Brain pericyte (primary cell): ENCODE measurements at regions not wholly inside any gene's neighbourhood (a gene's known extent, or its start where the extent isn't known, plus 50 kb on each side); places are given as distances from the start of the nearest gene placed in this dataset.

Source experiments
- DNase-seq: peaks from one replicate; pipeline ENCODE4 v3.0.0-alpha.2; 2012; ENCODE audit warnings: low read depth, low spot score

DNA sequence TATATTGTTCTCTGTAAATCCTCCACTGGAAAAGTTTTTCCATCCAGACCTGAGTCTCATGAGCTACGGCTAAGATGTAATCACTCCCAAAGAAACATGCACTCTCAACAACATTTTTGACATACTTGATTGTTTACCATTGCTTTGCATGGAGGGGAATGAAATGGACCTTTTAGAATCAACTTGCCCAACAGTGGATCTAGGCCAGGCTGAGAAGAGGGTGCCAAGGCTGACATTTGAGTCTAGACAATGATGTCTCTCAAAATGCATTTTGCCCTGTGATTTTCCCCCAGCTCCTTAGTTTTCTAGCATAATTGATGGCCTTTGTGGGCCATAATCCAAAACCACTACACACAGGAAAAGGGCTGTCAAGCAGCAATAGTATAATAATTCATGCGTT lies 297.9 kb upstream of the KLF6 start:
- no peak for DNase-seq

DNA sequence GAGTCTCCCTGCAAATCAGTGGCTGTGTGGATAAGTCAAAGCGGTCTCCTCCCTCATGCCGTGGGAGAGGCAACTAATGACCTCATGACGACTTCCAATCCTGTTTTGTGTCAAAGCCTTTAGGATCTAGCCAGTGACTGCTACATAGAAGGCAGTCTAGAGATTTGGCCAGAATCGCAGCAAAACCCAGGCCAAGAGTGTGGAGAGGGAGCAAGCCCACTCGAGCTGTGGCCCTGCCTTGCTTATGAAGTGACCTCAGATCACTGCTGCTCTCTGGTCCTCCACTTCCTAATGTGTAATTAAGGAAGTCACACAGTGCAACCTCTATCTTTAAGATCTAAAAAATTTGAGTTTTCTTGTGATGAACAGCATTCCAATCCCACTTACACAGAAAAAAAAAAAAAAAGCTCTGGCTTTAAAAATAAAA lies 296.7 kb upstream of the KLF6 start:
- DNase-seq: no peak

DNA sequence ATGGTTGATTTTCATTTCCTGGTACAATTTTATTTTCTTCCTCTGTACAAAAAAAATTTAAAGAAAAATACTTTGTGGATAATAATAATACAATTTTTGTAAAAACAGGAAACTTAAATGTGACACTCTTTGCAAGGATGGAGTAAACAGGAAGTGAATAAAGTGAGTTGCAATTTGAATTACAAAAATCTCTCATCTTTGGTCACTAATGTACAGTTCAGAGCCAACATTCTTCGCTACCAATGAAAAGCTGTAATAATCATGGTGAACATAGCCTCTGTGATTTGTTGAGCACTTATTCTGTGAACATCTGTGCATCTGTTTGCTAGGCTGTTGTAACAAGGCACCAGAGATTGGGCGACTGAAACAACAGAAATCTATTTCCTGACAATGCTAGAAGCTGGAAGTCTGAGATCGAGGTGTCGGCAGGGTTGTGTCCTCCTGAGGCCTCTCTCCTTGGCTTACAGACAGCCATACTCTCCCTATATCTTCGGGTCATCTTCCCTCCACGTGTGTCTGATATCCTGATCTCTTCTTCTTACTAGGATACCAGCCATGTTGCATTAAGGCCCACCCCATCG lies 295.3 kb upstream of the KLF6 start:
- DNase-seq: no peak

DNA sequence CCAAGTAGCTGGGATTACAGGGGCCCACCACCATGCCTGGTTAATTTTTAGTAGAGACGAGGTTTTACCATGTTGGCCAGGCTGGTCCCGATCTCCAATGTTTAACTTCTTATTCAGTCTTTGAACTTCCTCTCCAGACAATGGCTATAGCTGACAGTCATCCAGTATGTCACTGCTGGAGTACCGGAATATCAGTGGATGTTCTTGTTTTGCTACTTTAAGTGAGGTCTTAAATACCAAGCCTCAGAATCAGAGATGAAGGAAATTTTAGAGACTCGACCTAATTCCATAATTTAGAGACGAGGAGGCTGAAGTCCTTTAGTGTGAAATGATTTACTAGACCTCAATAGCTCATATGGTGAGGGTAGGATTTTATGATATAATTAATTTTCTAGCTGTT lies 294.8 kb upstream of the KLF6 start:
- no peak for DNase-seq

DNA sequence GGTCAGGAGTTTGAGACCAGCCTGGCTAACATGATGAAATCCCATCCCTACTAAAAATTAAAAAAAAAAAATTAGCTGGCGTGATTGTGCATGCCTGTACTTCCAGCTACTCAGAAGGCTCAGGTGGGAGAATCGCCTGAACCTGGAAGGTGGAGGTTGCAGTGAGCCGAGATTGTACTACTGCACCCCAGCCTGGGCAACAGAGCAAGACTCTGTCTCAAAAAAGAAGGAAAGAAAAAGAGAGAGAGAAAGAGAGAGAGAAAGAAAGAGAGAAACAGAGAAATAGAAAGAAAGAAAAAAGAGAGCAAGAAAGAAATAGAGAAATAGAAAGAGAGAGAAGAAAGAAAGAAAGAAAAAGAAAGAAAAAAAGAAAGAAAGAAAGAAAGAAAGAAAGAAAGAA lies 292.8 kb upstream of the KLF6 start:
- no peak for DNase-seq

DNA sequence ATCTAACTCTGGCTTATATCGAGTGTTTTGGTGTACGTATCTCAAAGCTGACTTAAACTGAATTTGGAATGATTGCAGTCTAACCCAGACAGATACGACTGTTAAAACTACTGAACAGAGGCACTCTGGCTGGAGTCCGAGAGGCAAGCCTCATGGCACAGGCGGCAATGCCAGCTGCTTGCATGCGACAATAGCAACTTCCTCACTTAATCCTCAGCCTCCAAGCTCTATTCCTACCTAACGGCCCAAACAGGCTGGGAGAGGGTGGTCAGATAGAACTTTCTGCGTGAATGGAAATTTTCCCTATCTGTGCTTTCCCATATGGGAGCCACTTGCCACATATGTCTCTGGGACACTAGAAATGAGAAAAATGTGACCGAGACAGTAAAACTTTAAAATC lies 292.0 kb upstream of the KLF6 start:
- no peak for DNase-seq

DNA sequence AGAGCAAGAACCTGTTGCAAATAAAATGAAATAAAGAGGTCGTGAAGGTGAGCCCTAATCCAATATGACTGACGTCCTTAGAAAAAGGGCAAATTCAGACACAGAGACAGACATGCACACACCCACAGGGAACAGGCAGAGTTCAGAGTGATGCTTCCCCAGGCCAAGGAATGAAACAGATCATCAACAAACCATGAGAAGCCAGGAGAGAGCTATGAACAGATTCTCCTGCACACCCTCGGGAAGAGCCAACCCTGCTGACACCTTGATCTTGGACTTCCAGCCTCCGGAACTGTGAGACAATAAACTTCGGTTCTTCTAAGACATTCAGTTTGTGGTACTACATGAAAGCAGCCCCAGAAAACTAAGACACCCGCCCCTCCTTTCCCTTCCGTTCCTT lies 290.4 kb upstream of the KLF6 start:
- no peak for DNase-seq

DNA sequence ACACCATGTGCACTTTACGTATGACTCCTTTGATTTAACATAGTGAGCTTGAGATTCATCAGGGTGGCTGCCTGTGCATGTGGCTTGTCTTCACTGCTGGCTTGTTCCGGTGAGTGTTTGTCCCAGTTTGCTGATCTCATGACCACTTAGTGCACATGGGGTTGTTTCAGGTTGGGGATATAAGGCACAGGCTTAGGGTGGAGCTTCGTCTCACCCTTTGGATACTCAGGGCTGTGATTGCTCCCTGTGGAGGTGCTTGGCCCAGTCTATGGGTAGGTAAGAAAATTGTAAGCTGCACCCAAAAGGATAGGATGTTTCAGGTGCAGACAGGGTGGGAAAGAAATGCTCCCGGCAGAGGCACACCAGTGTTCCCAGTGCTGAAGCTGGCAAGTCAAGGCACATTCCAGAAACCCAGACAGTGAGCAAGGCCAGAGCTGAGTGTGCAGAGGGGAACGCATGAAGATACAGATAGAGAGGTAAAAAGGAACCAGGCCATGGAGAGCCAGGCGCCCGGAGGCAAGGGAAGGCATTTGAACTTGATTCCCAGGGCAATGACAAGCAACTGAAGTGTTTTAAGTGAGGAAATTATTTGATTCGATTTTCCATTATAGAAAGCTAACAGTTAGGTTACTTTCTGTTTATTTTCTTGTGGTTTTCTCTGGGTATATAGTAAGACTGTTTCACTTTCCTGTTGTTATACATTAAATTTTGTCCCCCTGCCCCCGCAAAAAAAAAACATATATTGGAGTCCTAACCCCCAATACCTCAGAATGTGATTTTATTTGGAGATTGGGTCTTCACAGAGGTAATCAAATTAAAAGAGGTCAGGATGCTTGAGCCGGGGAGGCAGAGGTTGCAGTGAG lies 289.8 kb upstream of the KLF6 start:
- DNase-seq: no peak

DNA sequence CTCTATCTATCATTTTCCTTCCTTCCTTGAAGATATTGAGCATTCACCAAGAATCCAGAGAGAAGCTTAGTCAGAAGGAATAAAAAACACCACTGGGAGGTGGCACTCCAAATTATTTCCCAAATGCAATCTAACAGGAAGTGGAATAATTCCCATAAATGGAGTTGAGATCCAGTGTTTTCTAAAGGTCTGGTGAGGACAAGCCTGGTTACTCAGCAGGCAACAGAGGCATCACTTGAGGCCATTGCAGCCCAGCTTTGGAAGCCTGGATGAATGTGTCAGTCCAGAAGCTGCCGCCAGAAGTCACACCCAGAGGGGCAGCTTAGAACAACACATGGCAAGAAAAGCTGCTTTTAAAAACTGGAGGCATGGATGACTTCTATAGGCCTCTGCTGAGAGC lies 288.9 kb upstream of the KLF6 start:
- DNase-seq: no peak

DNA sequence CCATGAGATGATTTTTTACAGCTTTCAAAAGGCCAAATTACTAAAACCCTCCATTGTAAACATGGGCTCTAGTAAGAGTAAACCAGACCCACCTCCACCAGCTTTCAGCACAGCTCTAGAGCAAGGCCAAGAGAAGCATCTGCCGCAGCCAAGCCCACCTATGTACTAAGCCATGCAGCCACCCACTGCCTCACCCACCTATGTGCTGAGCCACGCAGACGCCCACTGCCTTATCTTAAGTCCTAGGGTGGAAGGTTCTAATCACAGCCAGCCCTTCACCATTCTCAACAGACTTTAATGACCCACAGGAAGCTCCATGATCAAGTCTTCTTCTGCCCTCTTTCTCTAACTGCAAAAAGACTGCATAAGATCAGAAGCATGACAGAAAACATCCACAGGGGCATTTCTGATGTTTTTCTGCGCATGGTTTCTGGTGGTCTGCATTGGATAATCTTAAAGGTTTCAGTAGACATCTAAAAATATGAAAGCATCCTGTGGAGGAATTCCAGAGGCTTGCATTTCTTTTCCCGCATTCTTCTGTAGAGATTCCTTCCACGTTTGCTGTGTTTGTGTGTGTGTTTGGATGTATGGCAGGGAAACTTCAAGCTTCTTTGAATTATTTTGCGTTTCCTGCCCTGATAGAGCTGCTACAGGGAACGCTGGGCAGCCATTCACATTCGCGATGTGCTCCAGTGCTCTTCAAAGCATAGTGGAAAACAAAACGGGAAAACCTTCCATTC lies 286.1 kb upstream of the KLF6 start:
- no peak for DNase-seq

DNA sequence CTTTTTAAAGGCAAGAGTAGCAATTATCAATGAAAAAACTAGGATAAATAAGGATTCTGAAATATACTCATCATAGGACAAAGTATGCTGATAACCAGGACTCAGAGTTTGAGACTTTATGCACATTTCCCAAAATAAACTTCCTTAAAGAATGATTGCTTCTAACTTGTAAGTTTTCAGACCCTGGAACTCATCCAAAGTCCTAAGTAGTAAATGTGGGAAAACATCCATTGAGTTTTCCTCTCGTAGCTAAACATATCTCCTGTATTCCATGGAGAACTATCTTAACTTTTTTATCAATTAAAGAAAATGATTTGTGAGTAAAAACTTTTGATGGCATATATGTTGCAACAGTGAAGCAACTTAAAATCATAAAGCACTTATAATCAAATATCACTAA lies 285.2 kb upstream of the KLF6 start:
- DNase-seq: no peak

DNA sequence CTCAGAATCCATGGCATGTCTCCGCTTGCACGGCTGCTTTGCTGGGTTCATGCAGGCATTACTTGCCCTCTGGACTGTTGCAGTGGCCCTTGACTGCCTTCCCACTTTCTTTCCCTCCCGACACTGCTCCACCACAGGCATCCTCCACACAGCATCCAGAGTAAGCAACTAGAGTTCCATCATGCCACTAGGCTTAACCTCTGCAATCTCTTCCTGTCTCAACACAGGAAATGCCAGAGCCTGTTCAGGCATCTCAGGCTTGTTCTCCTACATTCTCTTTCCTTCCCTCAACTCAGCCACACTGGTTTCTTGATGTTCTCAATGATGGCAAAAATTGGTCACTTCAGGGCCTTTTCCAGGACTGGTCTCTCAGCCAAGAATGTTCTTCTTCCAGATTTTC lies 284.5 kb upstream of the KLF6 start:
- no peak for DNase-seq

DNA sequence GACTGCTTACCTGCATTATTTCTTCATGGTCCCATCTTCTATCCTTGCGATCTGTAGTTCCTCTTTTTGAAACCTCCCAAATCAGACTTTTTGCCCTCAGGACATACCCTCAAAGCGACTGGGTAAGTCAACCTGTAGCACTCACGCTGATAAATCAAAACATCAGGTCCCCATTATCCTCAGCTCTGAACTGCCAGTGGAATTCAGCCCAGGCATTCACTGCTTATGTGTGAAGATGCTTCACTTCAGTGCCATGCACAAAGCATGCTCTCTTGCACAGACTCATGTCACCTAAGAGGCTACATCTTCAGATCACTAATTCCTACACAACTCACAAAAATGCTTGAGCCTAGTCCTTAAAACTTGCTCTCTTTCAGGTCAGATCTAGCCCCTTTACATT lies 283.6 kb upstream of the KLF6 start:
- no peak for DNase-seq

DNA sequence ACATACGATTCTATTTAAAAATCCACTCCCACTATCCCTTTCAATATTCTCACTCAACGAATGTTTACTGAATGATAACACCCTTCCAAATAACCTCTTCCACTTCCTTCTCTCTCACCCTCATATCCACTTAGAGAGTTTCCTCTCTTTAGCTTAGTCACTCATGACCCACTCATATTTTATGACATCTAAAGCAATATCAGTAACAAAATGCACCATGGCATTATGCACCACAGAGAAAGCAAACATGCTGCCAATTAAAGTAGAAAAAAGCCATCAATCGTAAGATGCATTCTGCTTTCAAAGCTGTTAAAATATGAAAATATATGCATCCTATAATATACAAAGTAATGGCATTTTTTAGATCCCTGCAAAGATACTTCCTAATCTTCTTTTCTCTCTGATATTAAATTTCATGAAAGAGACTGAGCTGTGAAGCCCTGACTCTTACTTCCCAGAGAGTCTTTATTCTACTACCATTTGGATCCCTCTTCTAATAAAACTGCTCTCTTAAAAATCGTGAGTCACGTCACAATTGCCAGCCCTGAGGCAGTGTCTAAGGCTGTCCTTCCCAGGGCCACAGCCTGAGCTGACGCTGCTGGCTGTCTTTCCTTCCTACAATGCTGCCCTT lies 283.0 kb upstream of the KLF6 start:
- DNase-seq: no peak

DNA sequence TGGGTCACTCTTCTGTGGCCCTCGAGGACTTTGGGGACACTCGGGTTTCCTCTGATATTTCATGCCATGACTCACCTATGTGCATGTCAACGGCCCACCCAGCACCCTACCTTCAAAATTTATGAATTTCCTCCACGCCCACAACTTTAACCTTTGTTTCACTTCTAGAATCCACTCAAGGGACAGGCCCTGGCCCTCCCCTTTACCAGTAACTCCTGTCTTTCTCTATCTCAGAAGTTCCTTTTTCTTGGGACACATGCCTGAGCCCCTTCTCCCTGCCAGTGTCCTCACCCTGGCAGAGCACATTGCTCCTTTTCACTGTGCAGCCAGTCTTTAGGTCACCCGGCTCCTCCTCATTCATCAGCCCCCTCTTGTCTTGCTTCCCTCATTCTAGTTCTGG lies 282.5 kb upstream of the KLF6 start:
- DNase-seq: no peak

DNA sequence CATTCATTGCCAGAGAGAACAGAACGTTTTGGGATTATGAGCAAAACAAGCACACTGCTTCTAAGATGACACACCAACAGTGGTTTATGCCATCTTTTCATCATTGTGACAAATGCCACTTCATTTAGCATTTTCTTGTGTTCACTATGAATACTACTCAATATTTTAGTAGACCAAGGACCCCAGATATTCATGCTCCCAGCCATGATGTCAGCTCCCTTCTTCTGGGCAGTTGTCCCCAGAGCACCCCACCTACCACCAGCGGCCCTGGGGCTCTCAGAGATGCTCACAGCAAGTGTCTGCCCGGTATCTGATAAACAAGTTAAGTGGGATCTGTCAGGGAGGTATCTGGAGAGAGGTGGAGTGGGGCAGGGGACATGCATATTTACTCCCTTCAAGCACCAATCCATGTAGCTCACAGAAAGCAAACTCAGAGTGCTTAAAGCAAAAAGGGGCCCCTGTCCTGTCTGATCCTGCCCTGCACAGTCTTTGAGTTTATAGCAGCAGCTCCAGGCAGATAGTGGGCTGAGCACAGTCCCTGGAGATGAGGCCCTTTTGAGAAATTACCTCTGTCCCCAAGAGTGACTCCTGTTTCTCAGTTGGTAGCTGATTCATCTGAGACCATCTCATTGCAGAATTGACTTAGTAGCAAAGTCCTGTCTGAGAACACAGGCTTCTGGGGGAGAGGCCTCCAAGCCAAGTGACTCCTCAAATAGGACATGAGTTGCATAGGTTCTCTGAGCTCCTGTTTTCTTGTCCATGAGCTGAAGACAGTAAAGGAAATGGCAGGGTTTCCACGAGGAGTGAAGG lies 281.8 kb upstream of the KLF6 start:
- DNase-seq: no peak

DNA sequence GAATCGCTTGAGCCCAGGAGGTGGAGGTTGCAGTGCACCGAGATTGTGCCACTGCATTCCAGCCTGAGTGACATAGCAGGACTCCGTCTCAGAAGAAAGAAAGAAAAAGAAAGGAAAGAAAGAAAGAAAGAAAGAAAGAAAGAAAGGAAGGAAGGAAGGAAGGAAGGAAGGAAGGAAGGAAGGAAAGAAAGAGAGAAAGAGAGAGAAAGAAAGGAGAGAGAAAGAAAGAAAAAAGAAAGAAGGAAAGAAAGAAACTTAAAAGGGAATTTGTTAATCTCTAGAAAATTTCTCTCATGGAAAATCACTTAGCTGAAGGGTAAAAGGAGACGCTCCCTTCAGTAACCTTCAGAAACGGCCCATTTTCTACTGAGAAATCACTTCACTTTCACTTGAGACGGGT lies 279.5 kb upstream of the KLF6 start:
- DNase-seq: no peak

DNA sequence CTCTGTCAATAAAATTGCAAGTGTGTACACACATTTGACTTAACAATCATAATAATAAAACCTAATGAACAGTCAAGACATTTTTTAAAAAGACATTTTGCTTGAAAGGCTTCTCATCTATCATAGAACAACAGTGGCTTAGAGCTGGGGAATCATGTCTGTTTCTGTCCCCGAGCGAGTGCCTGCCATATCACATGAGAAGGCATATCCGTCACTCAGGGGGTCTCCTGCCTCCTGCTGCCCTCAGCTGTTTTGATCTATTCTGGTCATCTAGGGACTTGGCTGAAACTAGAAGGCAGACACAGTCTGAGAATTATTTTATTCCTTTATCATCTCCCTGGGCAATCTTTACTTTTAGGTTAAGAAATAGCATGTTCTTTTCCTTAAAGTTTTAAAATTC lies 278.7 kb upstream of the KLF6 start:
- no peak for DNase-seq

DNA sequence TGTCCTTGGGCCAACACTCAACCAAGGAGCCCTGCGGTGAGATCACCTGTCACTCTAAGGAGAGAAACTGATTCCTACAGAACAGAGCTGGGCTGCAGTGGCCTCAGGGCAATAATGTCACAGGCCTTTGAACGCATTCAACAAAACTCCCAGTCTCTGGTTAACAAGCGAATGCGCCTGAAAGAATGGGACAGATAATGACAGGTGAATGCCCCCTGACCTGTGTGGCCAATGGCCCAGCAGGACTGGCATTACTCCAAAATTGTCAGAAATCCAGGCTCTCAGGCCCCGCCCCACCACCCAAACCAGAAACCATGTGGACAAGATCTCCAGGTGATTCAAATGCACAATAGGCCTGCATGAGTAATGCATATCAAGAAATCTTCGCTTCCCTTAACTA lies 277.7 kb upstream of the KLF6 start:
- no peak for DNase-seq

DNA sequence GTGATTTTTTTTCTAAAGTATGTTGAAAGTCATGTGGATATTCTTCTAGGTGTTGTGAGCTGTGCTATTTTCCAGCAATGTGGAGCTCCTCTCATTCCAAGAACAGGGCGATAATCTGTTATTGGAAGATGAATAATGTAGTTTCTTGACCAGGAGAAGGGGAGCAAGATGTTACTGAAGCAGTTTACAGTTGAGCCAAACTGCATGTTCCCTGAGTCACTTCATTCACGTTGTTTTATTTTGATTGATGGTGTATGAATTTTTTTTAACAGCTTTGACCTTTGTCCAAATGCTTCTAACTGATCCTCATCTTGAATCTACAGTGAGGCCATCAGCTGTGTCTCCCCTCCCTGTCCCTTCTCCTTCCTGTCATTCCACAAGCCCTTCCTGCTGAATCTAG lies 277.1 kb upstream of the KLF6 start:
- DNase-seq: no peak

DNA sequence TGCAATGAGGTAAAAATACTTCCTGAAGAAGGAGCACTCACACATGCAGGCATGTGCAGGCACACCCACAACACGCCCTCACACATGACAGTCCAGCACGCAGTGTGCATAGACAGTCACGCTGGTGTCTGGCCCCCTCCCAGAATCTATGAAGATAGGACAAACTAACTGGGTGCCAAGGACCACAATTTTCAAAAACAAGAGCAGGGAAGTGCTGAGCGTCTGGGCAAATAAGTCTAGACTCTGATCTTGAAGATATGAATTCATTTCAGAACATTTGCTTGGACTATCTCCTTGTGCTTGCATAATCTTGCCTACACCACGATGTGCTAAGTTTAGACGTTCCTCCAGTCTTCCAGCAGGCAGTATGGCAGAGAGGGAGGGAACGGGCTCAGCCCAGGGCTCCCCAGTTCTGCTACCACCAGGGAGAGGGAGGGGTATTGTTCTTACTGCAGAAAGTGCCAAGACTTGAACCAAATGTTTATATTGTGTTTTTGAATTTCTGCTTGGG lies 276.5 kb upstream of the KLF6 start:
- DNase-seq: no peak
